Nephron progenitor cell (in vitro differentiated cells): ENCODE measurements at regions not wholly inside any gene's neighbourhood (a gene's known extent, or its start where the extent isn't known, plus 50 kb on each side); places are given as distances from the start of the nearest gene placed in this dataset.

ENCODE experiments used
- DNase-seq: peaks from one replicate; pipeline ENCODE4 v3.0.0; 2021
- H3K27ac Mint-ChIP-seq: 2 replicates; pipeline ENCODE4 v1.8.0; 2021; ENCODE audit warnings: mild to moderate bottlenecking, moderate library complexity, mixed read lengths
- H3K27me3 Mint-ChIP-seq: 2 replicates; pipeline ENCODE4 v1.8.0; 2021; ENCODE audit warnings: mild to moderate bottlenecking, low read depth, mixed read lengths; ENCODE audit not compliant: poor library complexity
- H3K36me3 Mint-ChIP-seq: 2 replicates; pipeline ENCODE4 v1.8.0; 2021; ENCODE audit warnings: low read depth, mixed read lengths
- H3K4me1 Mint-ChIP-seq: 2 replicates; pipeline ENCODE4 v1.8.0; 2021; ENCODE audit warnings: mixed read lengths
- H3K4me3 Mint-ChIP-seq: 2 replicates; pipeline ENCODE4 v1.8.0; 2021; ENCODE audit warnings: mild to moderate bottlenecking, moderate library complexity, mixed read lengths
- H3K9me3 Mint-ChIP-seq: 2 replicates; pipeline ENCODE4 v1.8.0; 2021; ENCODE audit warnings: mild to moderate bottlenecking, moderate library complexity, mixed read lengths
- CTCF ChIP-seq: fragments of 200-600 bp; sonication (generic); IDR thresholded peaks from 2 replicates; pipeline ENCODE4 v1.5.0; 2021; ENCODE audit warnings: antibody characterized with exemption

- DNase-seq = no peak
- Mint-ChIP-seq H3K9me3 (peaks cover 4% of the 10 kb centered on the region), H3K27ac (no peak overlapping the region), H3K4me1 (peaks cover 30% of the 10 kb centered on the region), H3K27me3 (peaks cover 23% of the 10 kb centered on the region), H3K36me3 (no peaks in the 10 kb centered on the region), H3K4me3 (no peak overlapping the region)
- no peak for TF ChIP-seq CTCF
Observed at GRCh38 chr5:135108569-135108968, 74.5 kb upstream of the PITX1 start.

GRCh38 chr5:135107986-135108385 lies 74.0 kb upstream of the PITX1 start:
- no peaks in the 10 kb centered on the region for H3K36me3 Mint-ChIP-seq
- DNase-seq = no peak
- TF ChIP-seq CTCF = no peak
- no peak overlapping the region for H3K4me3 Mint-ChIP-seq
- peaks cover 4% of the 10 kb centered on the region for H3K9me3 Mint-ChIP-seq
- H3K4me1 Mint-ChIP-seq = peaks cover 30% of the 10 kb centered on the region
- H3K27ac Mint-ChIP-seq = no peak overlapping the region
- peaks cover 18% of the 10 kb centered on the region for H3K27me3 Mint-ChIP-seq

- DNase-seq = no peak
- peaks cover 25% of the 10 kb centered on the region for H3K4me1 Mint-ChIP-seq
- H3K27ac Mint-ChIP-seq = peak overlapping the region; percentile 2
- H3K36me3 Mint-ChIP-seq = no peaks in the 10 kb centered on the region
- H3K27me3 Mint-ChIP-seq = peaks cover 15% of the 10 kb centered on the region
- H3K4me3 Mint-ChIP-seq = no peak overlapping the region
- H3K9me3 Mint-ChIP-seq = peaks cover 4% of the 10 kb centered on the region
- TF ChIP-seq CTCF = no peak
Observed at GRCh38 chr5:135106610-135107471, 72.8 kb upstream of the PITX1 start.

DNA sequence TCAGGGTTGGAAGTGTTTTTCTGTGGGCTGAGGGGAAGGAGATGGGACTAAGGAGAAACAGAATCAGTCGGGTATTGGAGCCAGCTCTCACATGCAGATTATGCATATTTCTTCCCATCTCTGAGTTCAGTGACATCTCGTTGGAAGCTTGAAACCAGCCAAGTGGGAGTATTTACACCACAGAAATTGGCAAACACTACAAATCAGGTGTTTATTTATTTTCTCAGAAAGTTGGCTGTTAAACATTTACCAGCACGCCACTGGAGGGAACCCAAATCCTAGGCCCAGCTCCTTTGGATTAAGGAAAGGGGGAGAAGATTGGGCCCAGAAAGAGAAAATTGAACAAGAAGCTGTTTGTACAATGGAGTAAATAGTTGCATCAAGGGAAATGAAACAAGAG lies 72.1 kb upstream of the PITX1 start:
- Mint-ChIP-seq H3K4me3 (no peak overlapping the region), H3K27ac (peak overlapping the region; percentile 2)

GRCh38 chr5:135105105-135105484 lies 71.1 kb upstream of the PITX1 start:
- Mint-ChIP-seq H3K36me3 (no peaks in the 10 kb centered on the region), H3K4me3 (no peak overlapping the region), H3K9me3 (peaks cover 4% of the 10 kb centered on the region), H3K27me3 (peaks cover 7% of the 10 kb centered on the region), H3K4me1 (peaks cover 25% of the 10 kb centered on the region), H3K27ac (no peak overlapping the region)
- no peak for TF ChIP-seq CTCF
- DNase-seq = no peak

More for the DNA sequence above, 72.1 kb upstream of the PITX1 start:
- Mint-ChIP-seq H3K4me1 (peaks cover 25% of the 10 kb centered on the region), H3K27me3 (peaks cover 11% of the 10 kb centered on the region), H3K36me3 (no peaks in the 10 kb centered on the region), H3K9me3 (peaks cover 4% of the 10 kb centered on the region)
- DNase-seq = no peak
- TF ChIP-seq CTCF = no peak

GRCh38 chr5:135103575-135103853 lies 69.5 kb upstream of the PITX1 start:
- H3K4me3 Mint-ChIP-seq = no peak overlapping the region
- no peak for DNase-seq
- H3K4me1 Mint-ChIP-seq = peaks cover 24% of the 10 kb centered on the region
- H3K9me3 Mint-ChIP-seq = peaks cover 4% of the 10 kb centered on the region
- H3K27ac Mint-ChIP-seq = no peak overlapping the region
- H3K36me3 Mint-ChIP-seq = no peaks in the 10 kb centered on the region
- no peak for TF ChIP-seq CTCF
- H3K27me3 Mint-ChIP-seq = peaks cover 7% of the 10 kb centered on the region
